Pancreas (tissue), 10 donors: ENCODE measurements at regions not wholly inside any gene's neighbourhood (a gene's known extent, or its start where the extent isn't known, plus 50 kb on each side); places are given as distances from the start of the nearest gene placed in this dataset.

Experiments
- ATAC-seq, 4 donors: fragments of 200-7000 bp; cut with Tn5 transposase; one replicate each; pipeline versions ENCODE4 v1.8.0 to v1.9.1; 2020; ENCODE audit warnings: mild to moderate bottlenecking in 4 of 4, moderate library complexity in 4 of 4
- DNase-seq, 6 donors: peaks; one replicate each; pipeline ENCODE4 v3.0.0-alpha.2; 2020
- FAIRE-seq: peaks from 2 replicates; lab custom pipeline; 2012; peaks lifted over from hg19 to GRCh38; lab: Jason Lieb, UNC
- H3K27ac ChIP-seq, 4 donors: fragments of 200-600 bp; sonication (generic); 1 replicate in 3 of 4; 2 replicates in 1 of 4; pipeline versions ENCODE4 v1.5.0 to v1.8.0; 2020
- H3K27me3 ChIP-seq, 4 donors: fragments of 200-600 bp; one replicate each; pipeline ENCODE4 v1.8.0; 2021
- H3K36me3 ChIP-seq, 3 donors: fragments of 200-600 bp; sonication (generic) in 1 of 3; one replicate each; pipeline versions ENCODE4 v1.5.0 to v1.8.0; 2020 to 2021
- H3K4me1 ChIP-seq, 3 donors: fragments of 200-600 bp; one replicate each; pipeline ENCODE4 v1.8.0; 2021
- H3K4me3 ChIP-seq, 4 donors: fragments of 200-600 bp; sonication (generic) in 2 of 4; one replicate each; pipeline versions ENCODE4 v1.5.0 to v1.8.0; 2020 to 2021
- H3K9me3 ChIP-seq, 4 donors: fragments of 200-600 bp; one replicate each; pipeline ENCODE4 v1.8.0; 2021
- CTCF ChIP-seq, 4 donors: fragments of 200-600 bp; sonication (generic) in 3 of 4; IDR thresholded peaks; one replicate each; pipeline versions ENCODE4 v1.5.0 to v1.8.0; 2021; ENCODE audit warnings: antibody characterized with exemption in 4 of 4
- WGBS, 2 donors: extraction: QIAGEN DNeasy Blood & Tissue Kit; methylation state at CpG; one replicate each; pipeline ENCODE4 v1.1.7; 2013; 5-methylcytosine and 5-hydroxymethylcytosine counted together
- intact Hi-C, 3 donors: fragments of 100-400 bp; cut with DNase I; formaldehyde crosslinking; loops; one replicate each; pipeline versions ENCODE4 v1.11.1 to v1.14.2; 2022
- donor health status: healthy with polysubstance abuse.
- donor health status: DM: no; HTN: no; CAD: no; lungs with moderate emphysema.
- donor health status: DM: no; HTN: no; CAD: no.
- donor health status: control.
- donor health status: control.
- donor health status: Bipolar disorder and iron deficiency.
- donor health status: DM: yes; HTN: yes; CAD: no.
- donor health status: DM: no; HTN: no; CAD: no.
- donor health status: DM: no; HTN: no; CAD: no.
- donor health status: DM: yes; HTN: yes; CAD: no.

- Histone ChIP-seq H3K9me3 (no peaks in the 10 kb centered on the region), H3K4me1 (no peaks in the 10 kb centered on the region), H3K27ac (no peak overlapping the region), H3K27me3 (no peaks in the 10 kb centered on the region), H3K4me3 (no peak overlapping the region), H3K36me3 (no peaks in the 10 kb centered on the region)
- WGBS, 2 donors: 77 to 95% methylated on average over 1 of the region's 1 CpG
- DNase-seq (no peak), ATAC-seq (no peak), FAIRE-seq (no peak)
- no peak for TF ChIP-seq CTCF (IDR thresholded peaks at IDR 0.05)
- intact Hi-C loops: no loop called here
Measured at GRCh38 chr2:226095058-226095457, 695.5 kb downstream of the NYAP2 start.

GRCh38 chr2:226093364-226093763 is 693.9 kb downstream of the NYAP2 start:
- 45 to 66% methylated on average over 2 of the region's 2 CpGs for whole genome bisulfite sequencing, 2 donors
- FAIRE-seq (no peak), DNase-seq (no peak), ATAC-seq (no peak)
- no peak for TF ChIP-seq CTCF (IDR thresholded peaks at IDR 0.05)
- no peak overlapping the region for H3K27ac ChIP-seq
- no peaks in the 10 kb centered on the region for H3K27me3 ChIP-seq
- no peaks in the 10 kb centered on the region for H3K36me3 ChIP-seq
- no peaks in the 10 kb centered on the region for H3K9me3 ChIP-seq
- H3K4me3 ChIP-seq: no peak overlapping the region
- no peaks in the 10 kb centered on the region for H3K4me1 ChIP-seq
- intact Hi-C loops: no loop called here

GRCh38 chr2:226088366-226088674 is 688.8 kb downstream of the NYAP2 start:
- no peak for TF ChIP-seq CTCF (IDR thresholded peaks at IDR 0.05)
- no peak for ATAC-seq
- WGBS, 2 donors: 65 to 74% methylated on average over 3 of the region's 3 CpGs
- no peak for DNase-seq
- intact Hi-C loops: no loop called here
- Histone ChIP-seq H3K36me3 (no peaks in the 10 kb centered on the region), H3K4me1 (no peaks in the 10 kb centered on the region), H3K4me3 (no peak overlapping the region), H3K27me3 (no peaks in the 10 kb centered on the region), H3K27ac (no peak overlapping the region), H3K9me3 (no peaks in the 10 kb centered on the region)
- no peak for FAIRE-seq

- ATAC-seq (no peak), DNase-seq (peak in 1 of 6 donors; percentile 38), FAIRE-seq (no peak)
- Histone ChIP-seq H3K36me3 (no peaks in the 10 kb centered on the region), H3K4me3 (no peak overlapping the region), H3K4me1 (no peaks in the 10 kb centered on the region), H3K27ac (no peak overlapping the region), H3K27me3 (no peaks in the 10 kb centered on the region), H3K9me3 (no peaks in the 10 kb centered on the region)
- intact Hi-C loops: no loop called here
- WGBS, 2 donors: 69% methylated on average over 5 of the region's 5 CpGs
- TF ChIP-seq CTCF (IDR thresholded peaks at IDR 0.05): no peak
Measured at GRCh38 chr2:226087505-226088365, 688.2 kb downstream of the NYAP2 start.

GRCh38 chr2:226087051-226087450 is 687.5 kb downstream of the NYAP2 start:
- TF ChIP-seq CTCF (IDR thresholded peaks at IDR 0.05): no peak
- H3K4me1 ChIP-seq: no peaks in the 10 kb centered on the region
- H3K9me3 ChIP-seq: no peaks in the 10 kb centered on the region
- intact Hi-C loops: no loop called here
- no peak overlapping the region for H3K4me3 ChIP-seq
- WGBS, 2 donors: 87 to 100% methylated on average over 3 of the region's 3 CpGs
- DNase-seq: peak in 1 of 6 donors; percentile 21
- no peak overlapping the region for H3K27ac ChIP-seq
- FAIRE-seq: no peak
- H3K27me3 ChIP-seq: no peaks in the 10 kb centered on the region
- no peaks in the 10 kb centered on the region for H3K36me3 ChIP-seq
- ATAC-seq: no peak
